A549 (cell line): ENCODE measurements at regions not wholly inside any gene's neighbourhood (a gene's known extent, or its start where the extent isn't known, plus 50 kb on each side); places are given as distances from the start of the nearest gene placed in this dataset.

Source experiments
- ATAC-seq, 2 experiments: fragments of 200-7000 bp in 1 of 2; fragments of >200 bp in 1 of 2; cut with Nextera tagmentation in 1 of 2; cut with Tn5 transposase in 1 of 2; 3 replicates each; pipeline versions ENCODE4 v1.8.0 to v1.9.1; 2018 to 2020; ENCODE audit warnings: mild to moderate bottlenecking in 1 of 2, moderate library complexity in 1 of 2
- CTCF ChIA-PET: fragments of 300-600 bp; sonication (Branson Sonifier 250); formaldehyde crosslinking; extraction: SDS; loops from one replicate; lab custom pipeline; 2021; ENCODE audit warnings: antibody characterized with exemption, inconsistent platforms; lab: Yijun Ruan, JAX
- POLR2A ChIA-PET: fragments of 350-600 bp; formaldehyde crosslinking; extraction: SDS; loops from one replicate; lab custom pipeline; 2021; ENCODE audit warnings: antibody characterized with exemption, inconsistent platforms; lab: Yijun Ruan, JAX
- DNase-seq, 2 experiments: peaks; one replicate each; pipeline versions ENCODE4 v3.0.0 to v3.0.0-alpha.2; 2011 to 2016; ENCODE audit warnings: low read depth in 1 of 2, low spot score in 1 of 2
- FAIRE-seq: peaks from 2 replicates; lab custom pipeline; 2011; peaks lifted over from hg19 to GRCh38; lab: Jason Lieb, UNC
- H3K27ac ChIP-seq, 2 experiments: fragments of >200 bp; sonication (Bioruptor Twin); formaldehyde crosslinking; 3 replicates each; pipeline ENCODE4 v1.5.1; 2016 to 2017
- H3K4me1 ChIP-seq: fragments of >200 bp; sonication (Bioruptor Twin); formaldehyde crosslinking; 3 replicates; pipeline ENCODE4 v1.6.1; 2016
- H3K4me2 ChIP-seq: fragments of >200 bp; sonication (Bioruptor Twin); formaldehyde crosslinking; 3 replicates; pipeline ENCODE4 v1.6.1; 2016
- H3K4me3 ChIP-seq: fragments of >200 bp; sonication (Bioruptor Twin); formaldehyde crosslinking; 3 replicates; pipeline ENCODE4 v1.5.1; 2016
- H3K9me3 ChIP-seq: fragments of >200 bp; sonication (Bioruptor Twin); formaldehyde crosslinking; 3 replicates; pipeline ENCODE4 v1.6.1; 2016
- ATOH8 ChIP-seq: fragments of 250-450 bp; sonication (Bioruptor Pico); IDR thresholded peaks from 2 replicates; pipeline ENCODE4 v1.5.0; 2020; ENCODE audit warnings: low read depth, mild to moderate bottlenecking, moderate library complexity
- BHLHE40 ChIP-seq: IDR thresholded peaks from 2 replicates; pipeline ENCODE4 v1.6.1; 2012; ENCODE audit warnings: low read depth, low read length, inconsistent platforms
- CEBPB ChIP-seq, 2 experiments: fragments of >200 bp in 1 of 2; sonication (Bioruptor Twin) in 1 of 2; formaldehyde crosslinking in 1 of 2; IDR thresholded peaks; 2 replicates each; pipeline ENCODE4 v1.6.1; 2012 to 2016
- CHD2 ChIP-seq: fragments of 150-350 bp; IDR thresholded peaks from 2 replicates; pipeline ENCODE4 v1.6.1; 2014; ENCODE audit warnings: low read length; ENCODE audit not compliant: partially characterized antibody
- CHD4 ChIP-seq: fragments of 200-600 bp; sonication (generic); IDR thresholded peaks from 2 replicates; pipeline ENCODE4 v1.6.1; 2016; ENCODE audit warnings: antibody characterized with exemption, mild to moderate bottlenecking, borderline replicate concordance
- CTCF ChIP-seq: fragments of >200 bp; sonication (Bioruptor Twin); formaldehyde crosslinking; IDR thresholded peaks from 3 replicates; pipeline ENCODE4 v1.5.1; 2016
- EHF ChIP-seq: fragments of 250-450 bp; sonication (Bioruptor Pico); IDR thresholded peaks from 2 replicates; pipeline ENCODE4 v1.5.0; 2020; ENCODE audit warnings: mild to moderate bottlenecking
- EP300 ChIP-seq, 2 experiments: fragments of >200 bp; sonication (Bioruptor Twin); formaldehyde crosslinking; IDR thresholded peaks; 2 replicates in 1 of 2; 3 replicates in 1 of 2; pipeline ENCODE4 v1.6.1; 2016 to 2017
- FOSB ChIP-seq: fragments of 250-450 bp; sonication (Bioruptor Pico); IDR thresholded peaks from 2 replicates; pipeline ENCODE4 v1.5.0; 2020; ENCODE audit warnings: mild to moderate bottlenecking, moderate library complexity
- HDAC2 ChIP-seq: fragments of 200-600 bp; sonication (generic); IDR thresholded peaks from 2 replicates; pipeline ENCODE4 v1.6.1; 2016
- HES2 ChIP-seq: fragments of >200 bp; sonication (Bioruptor Twin); formaldehyde crosslinking; IDR thresholded peaks from 2 replicates; pipeline ENCODE4 v1.6.1; 2016
- HOXA7 ChIP-seq: fragments of 250-450 bp; sonication (Bioruptor Pico); IDR thresholded peaks from 2 replicates; pipeline ENCODE4 v1.5.0; 2020; ENCODE audit warnings: mild to moderate bottlenecking, moderate library complexity
- HOXB13 ChIP-seq: fragments of 250-450 bp; sonication (Bioruptor Pico); IDR thresholded peaks from 2 replicates; pipeline ENCODE4 v1.5.0; 2020; ENCODE audit warnings: low read depth, mild to moderate bottlenecking, moderate library complexity
- HOXB5 ChIP-seq: fragments of 250-450 bp; sonication (Bioruptor Pico); IDR thresholded peaks from 2 replicates; pipeline ENCODE4 v1.5.0; 2020; ENCODE audit warnings: mild to moderate bottlenecking, moderate library complexity
- JUNB ChIP-seq: fragments of >200 bp; sonication (Bioruptor Twin); formaldehyde crosslinking; IDR thresholded peaks from 2 replicates; pipeline ENCODE4 v1.6.1; 2016
- MAFK ChIP-seq: fragments of 450-650 bp; IDR thresholded peaks from 2 replicates; pipeline ENCODE4 v1.6.1; 2014; ENCODE audit not compliant: partially characterized antibody
- NFE2L2 ChIP-seq: fragments of 150-350 bp; conservative IDR thresholded peaks from 2 replicates; pipeline ENCODE4 v1.6.1; 2014; ENCODE audit warnings: low read length
- NR3C1 ChIP-seq: fragments of >200 bp; sonication (Bioruptor Twin); formaldehyde crosslinking; IDR thresholded peaks from 3 replicates; pipeline ENCODE4 v1.6.1; 2017
- POLR2AphosphoS2 ChIP-seq: conservative IDR thresholded peaks from 2 replicates; pipeline ENCODE4 v1.6.1; 2012; ENCODE audit warnings: low read length, improper control_type of control experiment, inconsistent platforms
- RARB ChIP-seq: fragments of 250-450 bp; sonication (Bioruptor Pico); IDR thresholded peaks from 2 replicates; pipeline ENCODE4 v1.8.0; 2021; ENCODE audit warnings: mild to moderate bottlenecking, moderate library complexity
- REST ChIP-seq: fragments of 200-600 bp; sonication (generic); IDR thresholded peaks from 2 replicates; pipeline ENCODE4 v1.6.1; 2016; ENCODE audit warnings: antibody characterized with exemption, mild to moderate bottlenecking, moderate library complexity
- RFX5 ChIP-seq: fragments of 450-650 bp; IDR thresholded peaks from 2 replicates; pipeline ENCODE4 v1.7.1; 2014; ENCODE audit warnings: antibody characterized with exemption, mild to moderate bottlenecking, moderate library complexity
- SMC3 ChIP-seq: fragments of >200 bp; sonication (Bioruptor Twin); formaldehyde crosslinking; IDR thresholded peaks from 3 replicates; pipeline ENCODE4 v1.6.1; 2018; ENCODE audit warnings: inconsistent platforms
- SREBF2 ChIP-seq: fragments of 450-650 bp; IDR thresholded peaks from 2 replicates; pipeline ENCODE4 v1.6.1; 2014; ENCODE audit warnings: mild to moderate bottlenecking, moderate library complexity
- ZC3H11A ChIP-seq: fragments of 450-650 bp; IDR thresholded peaks from 2 replicates; pipeline ENCODE4 v1.6.1; 2014; ENCODE audit warnings: antibody characterized with exemption, mild to moderate bottlenecking
- ZSCAN20 ChIP-seq: fragments of 250-450 bp; sonication (Bioruptor Pico); IDR thresholded peaks from 2 replicates; pipeline ENCODE4 v1.8.0; 2022; ENCODE audit warnings: mild to moderate bottlenecking, moderate library complexity
- WGBS: methylation state at CpG from one replicate; pipeline ENCODE4 v1.1.6; 2017; ENCODE audit errors: missing lambda C conversion rate; 5-methylcytosine and 5-hydroxymethylcytosine counted together

GRCh38 chr5:54696931-54697330 is 179.4 kb downstream of the SNX18 start (continued):
- TF ChIP-seq POLR2AphosphoS2 (no peak), NR3C1 (no peak), JUNB (no peak), RFX5 (no peak), ATOH8 (CRISPR knock-in tag) (no peak), HOXB13 (no peak), EHF (CRISPR knock-in tag) (no peak)

- no peak for DNase-seq
- no peak for FAIRE-seq
- H3K4me1 ChIP-seq, result peaks cover 5% of the 10 kb centered on the region; the same call in 1 of the 3 replicates
- no peaks in the 10 kb centered on the region for H3K9me3 ChIP-seq
- WGBS, result 28% methylated on average over 3 of the region's 3 CpGs
- H3K27ac ChIP-seq, result no peak overlapping the region
- no peak overlapping the region for H3K4me2 ChIP-seq
- TF ChIP-seq HES2 (no peak), RARB (no peak), BHLHE40 (no peak), SMC3 (no peak), ATOH8 (CRISPR knock-in tag) (no peak), ZSCAN20 (no peak), HOXB5 (CRISPR knock-in tag) (no peak), RFX5 (no peak), CTCF (no peak), MAFK (no peak), EP300 (IDR thresholded peaks at IDR 0.05) (no peak), NFE2L2 (no peak), JUNB (no peak)
- TF ChIP-seq, all 56 proteins: peak for 0
- CTCF ChIA-PET, result interaction anchor here (1.0 kb wide), 1 partner anchor 179 kb away, joined by 3 read pairs; the partner anchor contains the start of gene SNX18
- POLR2A ChIA-PET, result no interaction called here
- ATAC-seq, result no peak
- no peak overlapping the region for H3K4me3 ChIP-seq
Measured at GRCh38 chr5:54696346-54696745, 178.8 kb downstream of the SNX18 start.

- no peak overlapping the region for H3K27ac ChIP-seq
- H3K4me3 ChIP-seq, result no peak overlapping the region
- ATAC-seq, result no peak
- H3K4me2 ChIP-seq, result no peak overlapping the region
- FAIRE-seq, result no peak
- POLR2A ChIA-PET, result no interaction called here
- no peaks in the 10 kb centered on the region for H3K9me3 ChIP-seq
- 55% methylated on average over 5 of the region's 5 CpGs for WGBS
- CTCF ChIA-PET, result interaction anchor here (0.6 kb wide), 1 partner anchor 144 kb away, joined by 3 read pairs; no protein-coding TSS in a partner anchor
- H3K4me1 ChIP-seq, result no peaks in the 10 kb centered on the region
- no peak for DNase-seq
- TF ChIP-seq CHD4 (no peak), SMC3 (no peak), FOSB (CRISPR knock-in tag) (no peak), HDAC2 (no peak), SREBF2 (no peak), ZC3H11A (no peak), REST (no peak), CTCF (no peak), CHD2 (no peak), NFE2L2 (no peak), HOXA7 (CRISPR knock-in tag) (no peak), CEBPB (IDR thresholded peaks at IDR 0.05) (no peak), MAFK (no peak)
Measured at GRCh38 chr5:54695198-54695966, 177.8 kb downstream of the SNX18 start.
